Ovary (tissue), 7 donors: ENCODE measurements at regions not wholly inside any gene's neighbourhood (a gene's known extent, or its start where the extent isn't known, plus 50 kb on each side); places are given as distances from the start of the nearest gene placed in this dataset.

Source experiments
- DNase-seq, 5 donors: peaks; one replicate each; pipeline ENCODE4 v3.0.0-alpha.2; 2019 to 2020
- H3K27ac ChIP-seq, 2 donors: fragments of 200-600 bp; one replicate each; pipeline versions ENCODE4 v1.5.1 to v1.8.0; 2019 to 2022
- H3K27me3 ChIP-seq: fragments of 200-600 bp; one replicate; pipeline ENCODE4 v1.8.0; 2022
- H3K36me3 ChIP-seq: fragments of 200-600 bp; sonication (generic); one replicate; pipeline ENCODE4 v1.5.1; 2019
- H3K4me1 ChIP-seq: one replicate; pipeline ENCODE4 v1.8.1; 2013; ENCODE audit warnings: mild to moderate bottlenecking, moderate library complexity; ENCODE audit not compliant: insufficient read depth
- H3K4me3 ChIP-seq: fragments of 200-600 bp; sonication (generic); one replicate; pipeline ENCODE4 v1.5.1; 2017
- H3K9me3 ChIP-seq, 2 donors: fragments of 200-600 bp in 1 of 2; sonication (generic) in 1 of 2; one replicate each; pipeline versions ENCODE4 v1.5.1 to v1.8.1; 2013 to 2019; ENCODE audit warnings: mild to moderate bottlenecking in 1 of 2, moderate library complexity in 1 of 2
- EP300 ChIP-seq: sonication (generic); formaldehyde crosslinking; IDR thresholded peaks from one replicate; pipeline ENCODE4 v1.6.1; 2017; ENCODE audit warnings: antibody characterized with exemption
- POLR2A ChIP-seq: fragments of 450-650 bp; IDR thresholded peaks from one replicate; pipeline ENCODE4 v1.6.1; 2017; ENCODE audit warnings: antibody characterized with exemption, mild to moderate bottlenecking, moderate library complexity
- WGBS, 3 donors: extraction: QIAGEN DNeasy Blood & Tissue Kit in 1 of 3; methylation state at CpG; one replicate each; pipeline versions ENCODE4 v1.1.5 to v1.1.7; 2013 to 2017; 5-methylcytosine and 5-hydroxymethylcytosine counted together
- intact Hi-C, 4 donors: fragments of 100-400 bp; cut with DNase I; formaldehyde crosslinking; loops; one replicate each; pipeline versions ENCODE4 v1.11.0 to v1.15.1; 2022 to 2023
- TF ChIP-seq, protein P1 (sequence below), 3 donors: fragments of 450-650 bp in 2 of 3; fragments of 200-600 bp in 1 of 3; IDR thresholded peaks; one replicate each; pipeline versions ENCODE4 v1.5.1 to v1.8.0; 2016 to 2022; ENCODE audit warnings: antibody characterized with exemption in 3 of 3, mild to moderate bottlenecking in 1 of 3
- donor health status: DM: no; HTN: no; CAD: no; lungs with moderate emphysema.
- donor health status: DM: no; HTN: no; CAD: no.
- donor health status: Bipolar disorder and iron deficiency.
- donor health status: DM: no; HTN: no; CAD: no.
- donor health status: DM: yes; HTN: yes; CAD: no.

DNA sequence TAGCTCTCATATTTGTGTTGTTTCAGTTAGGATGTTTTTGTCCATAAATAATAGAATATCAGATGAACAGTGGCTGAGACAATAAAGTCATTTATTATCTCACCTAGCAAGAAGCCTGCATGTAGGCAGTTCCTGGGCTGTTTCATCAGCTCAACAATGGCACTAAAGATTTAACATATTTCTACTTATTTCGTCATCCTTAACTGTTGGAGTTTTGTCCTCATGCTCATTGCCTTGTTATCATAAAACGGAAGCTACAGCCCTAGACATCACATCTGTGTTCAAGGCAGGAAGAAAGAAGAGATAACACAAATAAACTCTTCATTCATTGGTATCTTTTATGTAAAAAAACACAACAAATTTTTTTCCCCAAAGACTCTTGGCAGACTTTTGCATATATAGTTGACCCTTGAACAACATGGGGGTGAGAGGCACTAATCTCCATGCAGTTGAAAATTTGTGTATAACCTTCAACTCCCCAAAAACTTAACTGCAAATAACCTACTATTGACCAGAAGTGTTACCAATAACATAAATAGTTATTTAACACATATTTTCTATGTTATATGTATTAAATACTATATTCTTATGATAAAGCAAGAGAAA lies 277.2 kb upstream of the ADRA1B start:
- DNase-seq, result no peak
- H3K27ac ChIP-seq, result no peak overlapping the region
- 17 to 43% (median 20%) methylated on average over 2 of the region's 2 CpGs for WGBS, 3 donors
- H3K27me3 ChIP-seq, result no peaks in the 10 kb centered on the region
- peaks cover under 1% of the 10 kb centered on the region for H3K4me1 ChIP-seq
- no peaks in the 10 kb centered on the region for H3K9me3 ChIP-seq
- TF ChIP-seq, protein P1, sequence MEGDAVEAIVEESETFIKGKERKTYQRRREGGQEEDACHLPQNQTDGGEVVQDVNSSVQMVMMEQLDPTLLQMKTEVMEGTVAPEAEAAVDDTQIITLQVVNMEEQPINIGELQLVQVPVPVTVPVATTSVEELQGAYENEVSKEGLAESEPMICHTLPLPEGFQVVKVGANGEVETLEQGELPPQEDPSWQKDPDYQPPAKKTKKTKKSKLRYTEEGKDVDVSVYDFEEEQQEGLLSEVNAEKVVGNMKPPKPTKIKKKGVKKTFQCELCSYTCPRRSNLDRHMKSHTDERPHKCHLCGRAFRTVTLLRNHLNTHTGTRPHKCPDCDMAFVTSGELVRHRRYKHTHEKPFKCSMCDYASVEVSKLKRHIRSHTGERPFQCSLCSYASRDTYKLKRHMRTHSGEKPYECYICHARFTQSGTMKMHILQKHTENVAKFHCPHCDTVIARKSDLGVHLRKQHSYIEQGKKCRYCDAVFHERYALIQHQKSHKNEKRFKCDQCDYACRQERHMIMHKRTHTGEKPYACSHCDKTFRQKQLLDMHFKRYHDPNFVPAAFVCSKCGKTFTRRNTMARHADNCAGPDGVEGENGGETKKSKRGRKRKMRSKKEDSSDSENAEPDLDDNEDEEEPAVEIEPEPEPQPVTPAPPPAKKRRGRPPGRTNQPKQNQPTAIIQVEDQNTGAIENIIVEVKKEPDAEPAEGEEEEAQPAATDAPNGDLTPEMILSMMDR (IDR thresholded peaks at IDR 0.05), result no peak
- TF ChIP-seq POLR2A (no peak), EP300 (no peak)
- intact Hi-C loops, result no loop called here
- no peak overlapping the region for H3K4me3 ChIP-seq
- H3K36me3 ChIP-seq, result no peaks in the 10 kb centered on the region

DNA sequence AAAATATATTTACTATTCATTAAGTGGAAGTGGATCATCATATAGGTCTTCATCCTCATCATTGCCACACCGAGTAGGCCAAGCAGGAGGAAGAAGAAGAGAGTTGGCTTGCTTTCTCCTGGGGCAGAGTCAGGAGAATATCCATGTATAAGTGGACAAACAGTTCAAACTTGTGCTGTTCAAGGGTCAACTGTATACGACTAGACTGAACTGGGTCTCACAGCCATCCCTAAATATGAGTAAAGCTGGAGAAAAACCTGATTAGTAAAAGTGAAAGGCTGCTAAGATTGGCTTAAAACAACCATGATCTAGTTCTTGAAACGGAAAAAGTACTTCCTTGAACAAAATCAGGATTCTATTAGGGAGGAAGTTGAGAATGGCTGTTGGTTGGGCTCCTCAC lies 276.7 kb upstream of the ADRA1B start:
- H3K4me1 ChIP-seq, result peaks cover 1% of the 10 kb centered on the region
- intact Hi-C loops, result no loop called here
- TF ChIP-seq, protein P1 (IDR thresholded peaks at IDR 0.05), result no peak
- TF ChIP-seq POLR2A (no peak), EP300 (no peak)
- no peak overlapping the region for H3K4me3 ChIP-seq
- no peak overlapping the region for H3K27ac ChIP-seq
- H3K27me3 ChIP-seq, result no peaks in the 10 kb centered on the region
- no peaks in the 10 kb centered on the region for H3K36me3 ChIP-seq
- H3K9me3 ChIP-seq, result no peaks in the 10 kb centered on the region
- no peak for DNase-seq
- 77 to 87% (median 79%) methylated on average over 3 of the region's 3 CpGs for WGBS, 3 donors

DNA sequence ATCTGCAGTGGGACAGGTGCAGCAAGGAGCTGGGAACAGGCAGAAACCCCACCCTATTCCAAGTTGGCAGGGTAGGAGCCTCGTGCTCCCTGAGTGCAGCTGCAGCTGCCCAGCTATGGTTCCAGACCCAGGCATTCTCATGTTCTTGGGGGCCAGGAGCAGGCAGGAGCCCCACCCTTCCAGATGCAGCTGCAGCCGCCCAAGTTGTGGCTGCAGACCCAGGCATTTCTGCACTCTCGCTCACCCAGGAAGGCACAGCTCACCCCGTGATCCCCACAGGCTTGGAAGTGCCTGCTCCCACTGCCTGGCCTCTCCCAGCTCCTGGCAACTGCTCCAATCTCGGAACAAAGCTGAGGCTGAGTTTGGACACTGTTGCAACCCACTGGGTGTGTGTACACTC lies 275.8 kb upstream of the ADRA1B start:
- no peak overlapping the region for H3K4me3 ChIP-seq
- no peaks in the 10 kb centered on the region for H3K27me3 ChIP-seq
- H3K9me3 ChIP-seq, result no peaks in the 10 kb centered on the region
- H3K36me3 ChIP-seq, result no peaks in the 10 kb centered on the region
- peaks cover 1% of the 10 kb centered on the region for H3K4me1 ChIP-seq
- DNase-seq, result no peak
- TF ChIP-seq POLR2A, result no peak
- TF ChIP-seq, protein P1 (IDR thresholded peaks at IDR 0.05), result no peak
- no peak for TF ChIP-seq EP300
- no peak overlapping the region for H3K27ac ChIP-seq
- WGBS, 3 donors, result 79 to 86% (median 84%) methylated on average over 5 of the region's 5 CpGs
- intact Hi-C loops, result no loop called here

DNA sequence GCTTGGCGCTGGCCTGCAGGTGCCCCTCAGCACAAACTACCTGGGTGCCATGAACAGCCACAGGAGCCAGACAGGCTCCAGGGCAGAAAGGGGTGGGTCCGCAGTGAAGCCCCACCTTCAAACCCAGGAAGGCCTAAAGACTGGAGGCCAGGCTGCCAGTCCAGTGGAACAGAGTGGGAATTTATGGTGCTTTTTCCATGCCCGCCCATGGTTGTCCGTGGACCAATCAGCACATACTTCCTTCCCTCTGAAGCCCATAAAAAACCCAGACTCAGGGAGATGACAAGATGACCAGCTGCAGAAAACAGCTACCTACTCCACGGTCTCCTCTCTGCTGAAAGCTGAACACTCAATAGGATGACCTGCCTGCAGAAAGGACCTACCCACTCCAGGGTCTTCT lies 275.4 kb upstream of the ADRA1B start:
- TF ChIP-seq EP300, result no peak
- TF ChIP-seq POLR2A, result no peak
- TF ChIP-seq, protein P1 (IDR thresholded peaks at IDR 0.05), result no peak
- no peaks in the 10 kb centered on the region for H3K36me3 ChIP-seq
- no peaks in the 10 kb centered on the region for H3K27me3 ChIP-seq
- H3K4me1 ChIP-seq, result peaks cover 1% of the 10 kb centered on the region
- no peaks in the 10 kb centered on the region for H3K9me3 ChIP-seq
- intact Hi-C loops, result no loop called here
- 87 to 88% (median 87%) methylated on average over 5 of the region's 5 CpGs for WGBS, 3 donors
- DNase-seq, result no peak
- no peak overlapping the region for H3K4me3 ChIP-seq
- no peak overlapping the region for H3K27ac ChIP-seq
